ENCODE measurements at regions not wholly inside any gene's neighbourhood (a gene's known extent, or its start where the extent isn't known, plus 50 kb on each side); places are given as distances from the start of the nearest gene placed in this dataset.

- no peak for TF ChIP-seq CTCF (IDR thresholded peaks at IDR 0.05)
- TF ChIP-seq MAX (IDR thresholded peaks at IDR 0.05; ENCODE audit: low read depth), result no peak
- TF ChIP-seq NFIC (IDR thresholded peaks at IDR 0.05; ENCODE audit: borderline replicate concordance), result no peak
- TF ChIP-seq EZH2phosphoT487 (IDR thresholded peaks at IDR 0.05; ENCODE audit: borderline replicate concordance, low read depth), result no peak
- no peak for TF ChIP-seq EP300 (IDR thresholded peaks at IDR 0.05; ENCODE audit: borderline replicate concordance in 1 of 2, low read depth in 1 of 2, low read length in 1 of 2)
- no peak for TF ChIP-seq FOXJ3 (CRISPR knock-in tag; IDR thresholded peaks at IDR 0.05)
Observed at GRCh38 chr6:118386975-118387374, 161.1 kb upstream of the PLN start.
